ENCODE measurements at regions not wholly inside any gene's neighbourhood (a gene's known extent, or its start where the extent isn't known, plus 50 kb on each side); places are given as distances from the start of the nearest gene placed in this dataset.

DNA sequence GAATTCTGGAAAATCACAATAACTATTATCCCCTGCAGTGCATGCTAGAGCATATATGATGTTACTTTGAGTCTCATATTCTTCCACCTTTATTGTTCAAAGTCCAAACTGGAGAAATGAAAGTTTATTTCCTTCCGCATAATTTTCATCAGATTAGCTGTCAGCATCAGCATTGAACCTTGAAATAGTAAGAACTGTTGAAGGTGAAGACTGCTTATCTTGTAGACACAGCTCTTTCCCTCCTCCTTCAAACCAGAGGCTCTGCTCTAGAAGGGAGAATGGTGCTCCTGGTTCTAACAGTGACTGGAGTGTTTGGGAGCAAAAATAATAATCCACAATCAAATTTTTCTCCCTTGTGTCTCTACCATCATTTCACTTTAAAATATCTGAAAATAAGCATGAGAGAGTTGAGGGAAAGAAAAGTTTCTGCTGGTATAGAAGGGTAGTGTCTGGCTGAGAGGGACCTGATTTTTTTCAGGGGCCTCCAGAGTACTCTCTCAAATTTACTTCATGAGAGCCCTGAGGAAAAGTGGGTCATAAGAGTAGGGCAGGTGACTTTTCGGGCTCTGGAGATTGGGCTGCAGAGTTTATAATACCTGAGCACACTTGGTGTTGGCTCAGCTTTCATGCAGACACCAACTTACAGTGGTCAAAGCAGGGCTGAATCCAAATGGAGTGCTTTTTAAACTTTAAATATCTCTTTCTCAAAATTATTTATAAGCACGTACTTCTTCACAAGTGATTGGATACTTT is 170.4 kb downstream of the ZDHHC21 start:
- TF ChIP-seq, protein P1, sequence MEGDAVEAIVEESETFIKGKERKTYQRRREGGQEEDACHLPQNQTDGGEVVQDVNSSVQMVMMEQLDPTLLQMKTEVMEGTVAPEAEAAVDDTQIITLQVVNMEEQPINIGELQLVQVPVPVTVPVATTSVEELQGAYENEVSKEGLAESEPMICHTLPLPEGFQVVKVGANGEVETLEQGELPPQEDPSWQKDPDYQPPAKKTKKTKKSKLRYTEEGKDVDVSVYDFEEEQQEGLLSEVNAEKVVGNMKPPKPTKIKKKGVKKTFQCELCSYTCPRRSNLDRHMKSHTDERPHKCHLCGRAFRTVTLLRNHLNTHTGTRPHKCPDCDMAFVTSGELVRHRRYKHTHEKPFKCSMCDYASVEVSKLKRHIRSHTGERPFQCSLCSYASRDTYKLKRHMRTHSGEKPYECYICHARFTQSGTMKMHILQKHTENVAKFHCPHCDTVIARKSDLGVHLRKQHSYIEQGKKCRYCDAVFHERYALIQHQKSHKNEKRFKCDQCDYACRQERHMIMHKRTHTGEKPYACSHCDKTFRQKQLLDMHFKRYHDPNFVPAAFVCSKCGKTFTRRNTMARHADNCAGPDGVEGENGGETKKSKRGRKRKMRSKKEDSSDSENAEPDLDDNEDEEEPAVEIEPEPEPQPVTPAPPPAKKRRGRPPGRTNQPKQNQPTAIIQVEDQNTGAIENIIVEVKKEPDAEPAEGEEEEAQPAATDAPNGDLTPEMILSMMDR (IDR thresholded peaks at IDR 0.05; ENCODE audit: extremely low read depth in 1 of 2, insufficient read depth in 1 of 2, low read depth in 1 of 2, low read length in 2 of 2), result no peak
- TF ChIP-seq EZH2 (IDR thresholded peaks at IDR 0.05; ENCODE audit: borderline replicate concordance, low read depth, low read length, severe bottlenecking), result no peak
- no peak for TF ChIP-seq POLR2A (IDR thresholded peaks at IDR 0.05; ENCODE audit: low read depth, low read length)
- no peak for TF ChIP-seq MYC (IDR thresholded peaks at IDR 0.05; ENCODE audit: low read depth, low read length)
- no peak for TF ChIP-seq POLR2AphosphoS5 (IDR thresholded peaks at IDR 0.05; ENCODE audit: insufficient read depth, low read depth, low read length)
- no peak for TF ChIP-seq FOS (IDR thresholded peaks at IDR 0.05; ENCODE audit: borderline replicate concordance, insufficient read depth, low read length)
- no peak for TF ChIP-seq JUN (IDR thresholded peaks at IDR 0.05; ENCODE audit: borderline replicate concordance, insufficient read depth, insufficient read length, low read depth)
- no peak for TF ChIP-seq GATA2 (IDR thresholded peaks at IDR 0.05; ENCODE audit: insufficient read depth, insufficient read length, low read depth, low read length)
- TF ChIP-seq, protein P2, sequence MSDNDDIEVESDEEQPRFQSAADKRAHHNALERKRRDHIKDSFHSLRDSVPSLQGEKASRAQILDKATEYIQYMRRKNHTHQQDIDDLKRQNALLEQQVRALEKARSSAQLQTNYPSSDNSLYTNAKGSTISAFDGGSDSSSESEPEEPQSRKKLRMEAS (IDR thresholded peaks at IDR 0.05; ENCODE audit: insufficient read depth, insufficient read length), result no peak
